Smooth muscle cell (in vitro differentiated cells): ENCODE measurements at regions not wholly inside any gene's neighbourhood (a gene's known extent, or its start where the extent isn't known, plus 50 kb on each side); places are given as distances from the start of the nearest gene placed in this dataset.
"Not testable (repeated sequence)": the region's sequence is repeated elsewhere in the genome, so short reads cannot be mapped to it uniquely, and the experiment has no call there.

Source experiments
- DNase-seq: peaks from one replicate; lab custom pipeline; 2025; ENCODE audit not compliant: unreplicated experiment; lab: John Stamatoyannopoulos, UW
- H2AFZ ChIP-seq: fragments of 200-600 bp; sonication (generic); 2 replicates; pipeline ENCODE4 v1.6.0; 2016; ENCODE audit warnings: antibody characterized with exemption, low read depth, mild to moderate bottlenecking
- H3F3A ChIP-seq: fragments of 200-600 bp; sonication (generic); 2 replicates; pipeline ENCODE4 v1.6.0; 2017; ENCODE audit warnings: antibody characterized with exemption, low read depth
- H3K27ac ChIP-seq: fragments of 200-600 bp; sonication (generic); 2 replicates; pipeline ENCODE4 v1.5.1; 2016; ENCODE audit warnings: low read depth, mild to moderate bottlenecking
- H3K27me3 ChIP-seq: fragments of 200-600 bp; sonication (generic); 2 replicates; pipeline ENCODE4 v1.6.1; 2016; ENCODE audit warnings: low read depth, mild to moderate bottlenecking
- H3K36me3 ChIP-seq: fragments of 200-600 bp; sonication (generic); 2 replicates; pipeline ENCODE4 v1.5.1; 2016; ENCODE audit warnings: low read depth
- H3K4me1 ChIP-seq: fragments of 200-600 bp; sonication (generic); 2 replicates; pipeline ENCODE4 v1.5.1; 2016; ENCODE audit warnings: low read depth
- H3K4me2 ChIP-seq: fragments of 200-600 bp; sonication (generic); 2 replicates; pipeline ENCODE4 v1.6.0; 2016; ENCODE audit warnings: mild to moderate bottlenecking
- H3K4me3 ChIP-seq: fragments of 200-600 bp; sonication (generic); 2 replicates; pipeline ENCODE4 v1.5.1; 2016; ENCODE audit warnings: mild to moderate bottlenecking
- H3K79me2 ChIP-seq: fragments of 200-600 bp; sonication (generic); 2 replicates; pipeline ENCODE4 v1.6.0; 2016; ENCODE audit warnings: low read depth, mild to moderate bottlenecking
- H3K9ac ChIP-seq: fragments of 200-600 bp; sonication (generic); 2 replicates; pipeline ENCODE4 v1.6.0; 2016; ENCODE audit warnings: low read depth
- H3K9me3 ChIP-seq: fragments of 200-600 bp; sonication (generic); replicated peaks from 2 replicates; pipeline ENCODE4 v1.5.1; 2016; ENCODE audit warnings: low read depth
- H4K20me1 ChIP-seq: fragments of 200-600 bp; sonication (generic); 2 replicates; pipeline ENCODE4 v1.6.0; 2016; ENCODE audit warnings: low read depth
- WGBS: methylation state at CpG from one replicate; pipeline ENCODE4 v1.1.7; 2016; ENCODE audit warnings: low lambda C conversion rate; 5-methylcytosine and 5-hydroxymethylcytosine counted together
- TF ChIP-seq, protein P1 (sequence below): fragments of 200-600 bp; sonication (generic); IDR thresholded peaks from 2 replicates; pipeline ENCODE4 v1.5.1; 2017; ENCODE audit warnings: borderline replicate concordance, mild to moderate bottlenecking, antibody characterized with exemption; ENCODE audit not compliant: insufficient read depth, poor library complexity, severe bottlenecking

DNA sequence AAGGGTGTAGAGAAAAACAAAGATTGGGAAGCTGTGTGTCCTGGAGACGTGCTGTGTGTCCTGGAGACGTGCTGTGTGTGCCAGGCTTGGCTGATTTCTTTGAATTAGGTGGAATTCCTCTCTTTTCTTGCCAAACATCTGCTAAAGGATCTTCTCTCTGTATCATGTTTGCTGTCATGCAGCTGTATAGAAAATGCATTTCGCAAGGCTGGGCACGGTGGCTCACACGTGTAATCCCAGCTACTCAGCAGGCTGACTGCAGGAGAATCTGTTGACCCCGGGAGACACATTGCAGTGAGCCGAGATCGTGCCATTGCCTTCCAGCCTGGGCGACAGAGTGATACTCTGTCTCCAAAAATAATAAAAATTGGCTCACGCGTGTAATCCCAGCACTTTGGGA lies 187.0 kb downstream of the CRLF2 start:
- Histone ChIP-seq H3K36me3 (no peaks in the 10 kb centered on the region), H4K20me1 (no peaks in the 10 kb centered on the region), H3K27me3 (no peaks in the 10 kb centered on the region), H3K79me2 (no peaks in the 10 kb centered on the region), H3K27ac (no peak overlapping the region), H3K4me2 (no peak overlapping the region), H3K9ac (no peak overlapping the region), H3K4me3 (no peak overlapping the region), H3K9me3 (no peaks in the 10 kb centered on the region), H2AFZ (no peak overlapping the region), H3F3A (no peaks in the 10 kb centered on the region), H3K4me1 (no peaks in the 10 kb centered on the region)
- 89% methylated on average over 11 of the region's 11 CpGs for WGBS
- TF ChIP-seq, protein P1, sequence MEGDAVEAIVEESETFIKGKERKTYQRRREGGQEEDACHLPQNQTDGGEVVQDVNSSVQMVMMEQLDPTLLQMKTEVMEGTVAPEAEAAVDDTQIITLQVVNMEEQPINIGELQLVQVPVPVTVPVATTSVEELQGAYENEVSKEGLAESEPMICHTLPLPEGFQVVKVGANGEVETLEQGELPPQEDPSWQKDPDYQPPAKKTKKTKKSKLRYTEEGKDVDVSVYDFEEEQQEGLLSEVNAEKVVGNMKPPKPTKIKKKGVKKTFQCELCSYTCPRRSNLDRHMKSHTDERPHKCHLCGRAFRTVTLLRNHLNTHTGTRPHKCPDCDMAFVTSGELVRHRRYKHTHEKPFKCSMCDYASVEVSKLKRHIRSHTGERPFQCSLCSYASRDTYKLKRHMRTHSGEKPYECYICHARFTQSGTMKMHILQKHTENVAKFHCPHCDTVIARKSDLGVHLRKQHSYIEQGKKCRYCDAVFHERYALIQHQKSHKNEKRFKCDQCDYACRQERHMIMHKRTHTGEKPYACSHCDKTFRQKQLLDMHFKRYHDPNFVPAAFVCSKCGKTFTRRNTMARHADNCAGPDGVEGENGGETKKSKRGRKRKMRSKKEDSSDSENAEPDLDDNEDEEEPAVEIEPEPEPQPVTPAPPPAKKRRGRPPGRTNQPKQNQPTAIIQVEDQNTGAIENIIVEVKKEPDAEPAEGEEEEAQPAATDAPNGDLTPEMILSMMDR, result no peak
- no peak for DNase-seq

DNA sequence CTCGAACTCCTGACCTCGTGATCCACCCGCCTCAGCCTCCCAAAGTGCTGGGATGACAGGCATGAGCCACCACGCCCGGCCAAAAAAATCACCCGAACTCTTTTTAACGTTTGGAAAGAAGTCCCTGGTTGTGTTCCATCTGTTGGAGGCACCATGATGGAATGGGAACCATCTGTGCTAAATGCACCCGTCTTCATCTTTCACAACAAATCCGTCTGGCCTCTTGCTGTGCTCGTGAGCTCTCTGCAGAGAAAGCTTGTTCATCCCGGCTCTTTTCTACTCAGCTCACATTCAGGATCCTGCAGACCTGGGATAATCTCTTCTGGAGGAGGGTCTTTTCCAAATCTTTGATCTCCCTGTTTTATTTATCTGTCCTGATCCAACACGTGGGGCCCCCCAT lies 188.8 kb downstream of the CRLF2 start:
- H4K20me1 ChIP-seq, result no peaks in the 10 kb centered on the region
- no peak overlapping the region for H3K4me2 ChIP-seq
- H3F3A ChIP-seq, result no peaks in the 10 kb centered on the region
- TF ChIP-seq, protein P1, result no peak
- no peaks in the 10 kb centered on the region for H3K27me3 ChIP-seq
- no peaks in the 10 kb centered on the region for H3K9me3 ChIP-seq
- H3K4me3 ChIP-seq, result no peak overlapping the region
- H3K27ac ChIP-seq, result no peak overlapping the region
- WGBS, result 84% methylated on average over 12 of the region's 12 CpGs
- H2AFZ ChIP-seq, result no peak overlapping the region
- no peaks in the 10 kb centered on the region for H3K36me3 ChIP-seq
- H3K79me2 ChIP-seq, result no peaks in the 10 kb centered on the region
- H3K9ac ChIP-seq, result no peak overlapping the region
- DNase-seq, result no peak
- no peaks in the 10 kb centered on the region for H3K4me1 ChIP-seq

DNA sequence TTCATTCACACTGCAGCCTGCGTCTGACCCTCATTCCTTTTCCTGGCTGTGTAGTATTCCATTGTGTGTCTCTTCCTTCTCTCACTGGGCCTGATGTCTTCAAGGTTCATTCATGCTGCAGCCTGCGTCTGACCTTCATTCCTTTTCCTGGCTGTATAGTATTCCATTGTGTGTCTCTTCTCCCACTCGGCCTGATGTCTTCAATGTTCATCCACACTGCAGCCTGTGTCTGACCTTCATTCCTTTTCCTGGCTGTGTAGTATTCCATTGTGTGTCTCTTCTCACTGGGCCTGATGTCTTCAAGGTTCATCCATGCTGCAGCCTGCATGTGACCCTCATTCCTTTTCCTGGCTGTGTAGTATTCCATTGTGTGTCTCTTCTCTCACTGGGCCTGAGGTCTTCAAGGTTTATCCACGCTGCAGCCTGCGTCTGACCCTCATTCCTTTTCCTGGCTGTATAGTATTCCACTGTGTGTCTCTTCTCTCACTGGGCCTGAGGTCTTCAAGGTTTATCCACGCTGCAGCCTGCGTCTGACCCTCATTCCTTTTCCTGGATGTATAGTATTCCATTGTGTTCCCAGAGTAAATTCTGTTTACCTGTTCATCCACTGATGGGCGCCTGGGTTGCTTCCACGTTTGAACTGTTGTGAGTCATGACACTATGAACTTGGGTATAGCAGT lies 191.0 kb downstream of the CRLF2 start:
- WGBS, result 95% methylated on average over 9 of the region's 9 CpGs
- H3K4me3 ChIP-seq, H3K9ac ChIP-seq, H3K36me3 ChIP-seq, H3F3A ChIP-seq, H3K27ac ChIP-seq, H4K20me1 ChIP-seq, H3K9me3 ChIP-seq, H3K4me1 ChIP-seq, H3K27me3 ChIP-seq, H3K79me2 ChIP-seq, H3K4me2 ChIP-seq, H2AFZ ChIP-seq, DNase-seq: not testable (repeated sequence)

DNA sequence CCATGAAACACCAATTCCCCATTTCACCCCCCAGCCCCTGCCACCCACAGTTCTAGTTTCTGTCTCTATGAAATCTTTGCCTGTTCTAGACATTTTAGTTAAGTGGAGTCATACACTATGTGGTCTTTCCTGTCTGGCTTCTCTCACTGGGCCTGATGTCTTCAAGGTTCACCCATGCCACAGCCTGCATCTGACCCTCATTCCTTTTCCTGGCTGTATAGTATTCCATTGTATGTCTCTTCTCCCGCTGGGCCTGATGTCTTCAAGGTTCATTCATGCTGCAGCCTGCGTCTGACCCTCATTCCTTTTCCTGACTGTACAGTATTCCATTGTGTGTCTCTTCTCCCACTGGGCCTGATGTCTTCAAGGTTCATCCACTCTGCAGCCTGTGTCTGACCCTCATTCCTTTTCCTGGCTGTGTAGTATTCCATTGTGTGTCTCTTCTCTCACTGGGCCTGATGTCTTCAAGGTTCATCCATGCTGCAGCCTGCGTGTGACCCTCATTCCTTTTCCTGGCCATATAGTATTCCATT lies 191.7 kb downstream of the CRLF2 start:
- Histone ChIP-seq H3F3A (no peaks in the 10 kb centered on the region), H3K9ac (no peak overlapping the region), H3K27me3 (no peaks in the 10 kb centered on the region), H3K27ac (no peak overlapping the region), H3K9me3 (no peaks in the 10 kb centered on the region), H3K4me3 (no peak overlapping the region), H3K36me3 (no peaks in the 10 kb centered on the region), H3K79me2 (no peaks in the 10 kb centered on the region), H4K20me1 (no peaks in the 10 kb centered on the region), H3K4me1 (no peaks in the 10 kb centered on the region), H2AFZ (no peak overlapping the region), H3K4me2 (no peak overlapping the region)
- DNase-seq, result no peak
- TF ChIP-seq, protein P1, result no peak
- 97% methylated on average over 3 of the region's 3 CpGs for WGBS

DNA sequence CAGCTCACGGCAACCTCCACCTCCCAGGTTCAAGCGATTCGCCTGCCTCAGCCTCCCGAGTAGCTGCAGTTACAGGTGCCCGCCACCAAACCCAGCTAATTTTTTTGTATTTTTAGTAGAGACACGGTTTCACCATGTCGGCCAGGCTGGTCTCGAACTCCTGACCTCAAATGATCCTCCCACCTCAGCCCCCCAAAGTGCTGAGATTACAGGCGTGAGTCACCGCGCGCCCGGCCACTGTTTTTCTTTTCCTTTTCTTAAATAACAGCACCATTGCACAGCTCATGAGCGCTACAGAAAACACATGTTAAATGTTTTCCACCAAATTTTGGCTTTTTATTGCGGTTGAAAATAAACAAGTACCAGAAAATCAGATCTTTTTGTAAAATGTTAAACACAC lies 195.5 kb downstream of the CRLF2 start:
- H3K9ac ChIP-seq, H3K4me2 ChIP-seq, H2AFZ ChIP-seq, H3K27me3 ChIP-seq, H3K9me3 ChIP-seq, H3K4me1 ChIP-seq, H3K4me3 ChIP-seq, H3K27ac ChIP-seq, H4K20me1 ChIP-seq, H3F3A ChIP-seq, H3K79me2 ChIP-seq, DNase-seq, H3K36me3 ChIP-seq: not testable (repeated sequence)
- 87% methylated on average over 14 of the region's 15 CpGs for WGBS

DNA sequence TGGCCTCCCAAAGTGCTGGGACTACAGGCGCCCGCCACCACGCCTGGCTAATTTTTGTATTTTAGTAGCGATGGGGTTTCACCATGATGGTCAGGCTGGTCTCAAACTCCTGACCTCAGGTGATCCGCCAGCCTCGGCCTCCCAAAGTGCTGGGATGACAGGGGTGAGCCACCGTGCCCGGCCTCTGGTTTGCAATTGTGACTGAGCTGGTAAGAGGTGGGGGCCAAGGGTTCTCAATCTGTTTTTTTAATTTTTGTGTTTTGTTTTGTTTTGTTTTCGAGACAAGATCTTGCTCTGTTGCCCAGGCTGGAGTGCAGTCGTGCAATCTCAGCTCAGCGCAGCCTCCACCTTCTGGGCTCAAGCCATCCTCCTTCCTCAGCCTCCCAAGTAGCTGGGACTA lies 196.2 kb downstream of the CRLF2 start:
- H3K4me3 ChIP-seq, H3K27ac ChIP-seq, H3K79me2 ChIP-seq, H3K27me3 ChIP-seq, H3K36me3 ChIP-seq, H3K9me3 ChIP-seq, H3K4me1 ChIP-seq, H3F3A ChIP-seq, DNase-seq, H3K4me2 ChIP-seq, H3K9ac ChIP-seq, H2AFZ ChIP-seq, H4K20me1 ChIP-seq: not testable (repeated sequence)
- WGBS, result 97% methylated on average over 10 of the region's 11 CpGs
